T-helper 1 cell treated with Interleukin-12 subunit alpha and Interleukin-12 subunit beta and Interleukin-4 antibody, amounts not matched to agents 30 μg/mL and 1 μg/mL, for 36 hours (primary cell): ENCODE measurements at regions not wholly inside any gene's neighbourhood (a gene's known extent, or its start where the extent isn't known, plus 50 kb on each side); places are given as distances from the start of the nearest gene placed in this dataset.
"Not testable (repeated sequence)": the region's sequence is repeated elsewhere in the genome, so short reads cannot be mapped to it uniquely, and the experiment has no call there.

Experiments
- H3K27ac Mint-ChIP-seq: one replicate; pipeline ENCODE4 v1.8.0; 2021; ENCODE audit warnings: mild to moderate bottlenecking, mixed read lengths
- H3K27me3 Mint-ChIP-seq: one replicate; pipeline ENCODE4 v1.8.0; 2021; ENCODE audit warnings: low read depth, mixed read lengths
- H3K36me3 Mint-ChIP-seq: one replicate; pipeline ENCODE4 v1.8.0; 2021; ENCODE audit warnings: low read depth, mixed read lengths
- H3K4me1 Mint-ChIP-seq: one replicate; pipeline ENCODE4 v1.8.0; 2021; ENCODE audit warnings: low read depth, mixed read lengths
- H3K4me3 Mint-ChIP-seq: one replicate; pipeline ENCODE4 v1.8.0; 2021; ENCODE audit warnings: mild to moderate bottlenecking, moderate library complexity, mixed read lengths
- H3K9me3 Mint-ChIP-seq: one replicate; pipeline ENCODE4 v1.8.0; 2021; ENCODE audit warnings: mixed read lengths

GRCh38 chr12:66755727-66756395, 77.0 kb upstream of the GRIP1 start:
- peaks cover 3% of the 10 kb centered on the region for H3K9me3 Mint-ChIP-seq
- H3K4me3 Mint-ChIP-seq = no peak overlapping the region
- peaks cover 24% of the 10 kb centered on the region for H3K27me3 Mint-ChIP-seq
- no peak overlapping the region for H3K27ac Mint-ChIP-seq
- no peaks in the 10 kb centered on the region for H3K4me1 Mint-ChIP-seq
- H3K36me3 Mint-ChIP-seq = no peaks in the 10 kb centered on the region

GRCh38 chr12:66756631-66757030, 77.8 kb upstream of the GRIP1 start:
- Mint-ChIP-seq H3K4me3 (no peak overlapping the region), H3K4me1 (no peaks in the 10 kb centered on the region), H3K9me3 (peaks cover 3% of the 10 kb centered on the region), H3K36me3 (no peaks in the 10 kb centered on the region), H3K27me3 (peaks cover 27% of the 10 kb centered on the region), H3K27ac (no peak overlapping the region)

GRCh38 chr12:66760122-66760521, 81.2 kb upstream of the GRIP1 start:
- not testable (repeated sequence) for H3K9me3 Mint-ChIP-seq, H3K36me3 Mint-ChIP-seq, H3K4me1 Mint-ChIP-seq, H3K4me3 Mint-ChIP-seq, H3K27ac Mint-ChIP-seq
- peaks cover 41% of the 10 kb centered on the region for H3K27me3 Mint-ChIP-seq

GRCh38 chr12:66763467-66763866, 84.6 kb upstream of the GRIP1 start:
- no peak overlapping the region for H3K27ac Mint-ChIP-seq
- H3K4me1 Mint-ChIP-seq = peaks cover 14% of the 10 kb centered on the region
- H3K9me3 Mint-ChIP-seq = no peaks in the 10 kb centered on the region
- H3K36me3 Mint-ChIP-seq = no peaks in the 10 kb centered on the region
- peaks cover 48% of the 10 kb centered on the region for H3K27me3 Mint-ChIP-seq
- H3K4me3 Mint-ChIP-seq = no peak overlapping the region

GRCh38 chr12:66765204-66765603, 86.3 kb upstream of the GRIP1 start:
- H3K36me3 Mint-ChIP-seq = no peaks in the 10 kb centered on the region
- H3K4me3 Mint-ChIP-seq = no peak overlapping the region
- H3K4me1 Mint-ChIP-seq = peaks cover 14% of the 10 kb centered on the region
- peaks cover 55% of the 10 kb centered on the region for H3K27me3 Mint-ChIP-seq
- H3K9me3 Mint-ChIP-seq = no peaks in the 10 kb centered on the region
- no peak overlapping the region for H3K27ac Mint-ChIP-seq

- no peak overlapping the region for H3K4me3 Mint-ChIP-seq
- H3K36me3 Mint-ChIP-seq = no peaks in the 10 kb centered on the region
- peaks cover 44% of the 10 kb centered on the region for H3K27me3 Mint-ChIP-seq
- H3K9me3 Mint-ChIP-seq = no peaks in the 10 kb centered on the region
- H3K27ac Mint-ChIP-seq = no peak overlapping the region
- peaks cover 14% of the 10 kb centered on the region for H3K4me1 Mint-ChIP-seq
Measured at GRCh38 chr12:66767536-66767935, 88.7 kb upstream of the GRIP1 start.

- Mint-ChIP-seq H3K27me3 (peaks cover 47% of the 10 kb centered on the region), H3K9me3 (no peaks in the 10 kb centered on the region), H3K4me1 (peaks cover 14% of the 10 kb centered on the region), H3K27ac (no peak overlapping the region), H3K36me3 (no peaks in the 10 kb centered on the region), H3K4me3 (no peak overlapping the region)
Measured at GRCh38 chr12:66768293-66768692, 89.4 kb upstream of the GRIP1 start.

GRCh38 chr12:66774929-66775328, 96.1 kb upstream of the GRIP1 start:
- Mint-ChIP-seq H3K27me3 (peaks cover 58% of the 10 kb centered on the region), H3K27ac (no peak overlapping the region)

GRCh38 chr12:66775871-66776270, 97.0 kb upstream of the GRIP1 start:
- Mint-ChIP-seq H3K9me3 (no peaks in the 10 kb centered on the region), H3K27me3 (peaks cover 68% of the 10 kb centered on the region), H3K4me1 (peaks cover 16% of the 10 kb centered on the region), H3K4me3 (no peak overlapping the region), H3K36me3 (no peaks in the 10 kb centered on the region), H3K27ac (no peak overlapping the region)

More at GRCh38 chr12:66774929-66775328, 96.1 kb upstream of the GRIP1 start:
- Mint-ChIP-seq H3K4me1 (peaks cover 16% of the 10 kb centered on the region), H3K36me3 (no peaks in the 10 kb centered on the region), H3K9me3 (no peaks in the 10 kb centered on the region), H3K4me3 (no peak overlapping the region)

GRCh38 chr12:66776974-66777373, 98.1 kb upstream of the GRIP1 start:
- peaks cover 77% of the 10 kb centered on the region for H3K27me3 Mint-ChIP-seq
- peak overlapping the region; percentile 78 for H3K27ac Mint-ChIP-seq
- H3K4me3 Mint-ChIP-seq = peak overlapping the region; percentile 57
- no peaks in the 10 kb centered on the region for H3K36me3 Mint-ChIP-seq
- H3K9me3 Mint-ChIP-seq = no peaks in the 10 kb centered on the region
- H3K4me1 Mint-ChIP-seq = peaks cover 16% of the 10 kb centered on the region

- H3K27ac Mint-ChIP-seq = no peak overlapping the region
- no peaks in the 10 kb centered on the region for H3K36me3 Mint-ChIP-seq
Measured at GRCh38 chr12:66779466-66779865, 100.6 kb upstream of the GRIP1 start.

GRCh38 chr12:66786531-66787308, 107.8 kb upstream of the GRIP1 start:
- no peaks in the 10 kb centered on the region for H3K4me1 Mint-ChIP-seq
- H3K4me3 Mint-ChIP-seq = no peak overlapping the region
- H3K36me3 Mint-ChIP-seq = no peaks in the 10 kb centered on the region

More at GRCh38 chr12:66779466-66779865, 100.6 kb upstream of the GRIP1 start:
- Mint-ChIP-seq H3K9me3 (no peaks in the 10 kb centered on the region), H3K4me1 (peaks cover 13% of the 10 kb centered on the region), H3K27me3 (peaks cover 71% of the 10 kb centered on the region), H3K4me3 (no peak overlapping the region)

GRCh38 chr12:66799551-66799950, 120.7 kb upstream of the GRIP1 start:
- no peak overlapping the region for H3K27ac Mint-ChIP-seq
- H3K9me3 Mint-ChIP-seq = no peaks in the 10 kb centered on the region
- H3K4me3 Mint-ChIP-seq = no peak overlapping the region
- H3K27me3 Mint-ChIP-seq = peaks cover 37% of the 10 kb centered on the region
- no peaks in the 10 kb centered on the region for H3K36me3 Mint-ChIP-seq
- no peaks in the 10 kb centered on the region for H3K4me1 Mint-ChIP-seq

More at GRCh38 chr12:66786531-66787308, 107.8 kb upstream of the GRIP1 start:
- H3K27ac Mint-ChIP-seq = no peak overlapping the region
- H3K9me3 Mint-ChIP-seq = no peaks in the 10 kb centered on the region
- H3K27me3 Mint-ChIP-seq = peaks cover 47% of the 10 kb centered on the region

GRCh38 chr12:66800046-66800445, 121.2 kb upstream of the GRIP1 start:
- H3K36me3 Mint-ChIP-seq = no peaks in the 10 kb centered on the region

GRCh38 chr12:66803930-66804329, 125.1 kb upstream of the GRIP1 start:
- Mint-ChIP-seq H3K27me3 (peaks cover 39% of the 10 kb centered on the region), H3K27ac (no peak overlapping the region), H3K9me3 (no peaks in the 10 kb centered on the region), H3K36me3 (no peaks in the 10 kb centered on the region), H3K4me3 (no peak overlapping the region), H3K4me1 (no peaks in the 10 kb centered on the region)

More at GRCh38 chr12:66800046-66800445, 121.2 kb upstream of the GRIP1 start:
- no peak overlapping the region for H3K27ac Mint-ChIP-seq
- peaks cover 41% of the 10 kb centered on the region for H3K27me3 Mint-ChIP-seq
- no peaks in the 10 kb centered on the region for H3K4me1 Mint-ChIP-seq
- no peaks in the 10 kb centered on the region for H3K9me3 Mint-ChIP-seq
- no peak overlapping the region for H3K4me3 Mint-ChIP-seq
